GM21367 (cell line): ENCODE measurements at regions not wholly inside any gene's neighbourhood (a gene's known extent, or its start where the extent isn't known, plus 50 kb on each side); places are given as distances from the start of the nearest gene placed in this dataset.
"Not testable (repeated sequence)": the region's sequence is repeated elsewhere in the genome, so short reads cannot be mapped to it uniquely, and the experiment has no call there.

ENCODE experiments used
- ATAC-seq: cut with Tn5 transposase; IDR thresholded peaks from one replicate; pipeline ENCODE4 v1.9.1; 2021; ENCODE audit not compliant: unreplicated experiment

DNA sequence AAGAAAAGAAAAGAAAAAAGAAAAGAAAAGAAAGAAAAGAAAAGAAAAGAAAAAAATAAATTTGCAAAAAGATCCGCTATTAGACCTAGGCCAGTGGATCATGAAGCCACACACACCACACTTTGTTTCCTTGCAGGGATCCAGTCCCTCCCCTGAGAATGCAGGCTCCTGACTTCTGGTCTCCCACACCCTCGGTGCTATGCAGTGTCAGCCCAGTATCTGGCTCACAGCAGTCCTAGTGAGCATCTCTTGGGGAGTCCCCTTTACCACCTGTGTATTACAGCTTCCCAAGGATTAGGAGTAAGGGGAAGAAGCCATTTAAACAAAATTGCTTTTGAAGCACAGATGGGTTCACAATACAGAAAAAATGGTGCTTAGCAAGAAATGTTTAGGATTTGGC, 174.1 kb upstream of the IRF2BP2 start:
- not testable (repeated sequence) for ATAC-seq

DNA sequence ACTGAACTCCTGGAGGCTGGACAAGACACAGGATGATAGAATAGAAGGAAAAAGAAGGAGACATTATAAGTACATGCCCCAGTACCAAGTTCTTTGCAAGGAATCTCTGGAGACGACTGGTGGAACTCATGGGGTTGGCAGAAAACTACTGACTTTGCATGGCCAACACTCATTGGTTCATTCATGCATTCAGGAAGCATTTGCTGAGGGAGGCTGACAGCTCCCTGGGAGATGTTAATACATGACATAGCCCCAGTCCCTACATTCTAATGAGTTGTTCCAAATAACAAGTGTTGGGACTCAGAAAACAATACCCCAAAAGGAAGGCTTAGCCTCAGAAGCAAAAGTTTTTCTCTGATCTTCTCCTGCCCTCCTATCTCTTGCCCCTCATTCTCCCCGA, 172.8 kb upstream of the IRF2BP2 start:
- ATAC-seq, result no peak

DNA sequence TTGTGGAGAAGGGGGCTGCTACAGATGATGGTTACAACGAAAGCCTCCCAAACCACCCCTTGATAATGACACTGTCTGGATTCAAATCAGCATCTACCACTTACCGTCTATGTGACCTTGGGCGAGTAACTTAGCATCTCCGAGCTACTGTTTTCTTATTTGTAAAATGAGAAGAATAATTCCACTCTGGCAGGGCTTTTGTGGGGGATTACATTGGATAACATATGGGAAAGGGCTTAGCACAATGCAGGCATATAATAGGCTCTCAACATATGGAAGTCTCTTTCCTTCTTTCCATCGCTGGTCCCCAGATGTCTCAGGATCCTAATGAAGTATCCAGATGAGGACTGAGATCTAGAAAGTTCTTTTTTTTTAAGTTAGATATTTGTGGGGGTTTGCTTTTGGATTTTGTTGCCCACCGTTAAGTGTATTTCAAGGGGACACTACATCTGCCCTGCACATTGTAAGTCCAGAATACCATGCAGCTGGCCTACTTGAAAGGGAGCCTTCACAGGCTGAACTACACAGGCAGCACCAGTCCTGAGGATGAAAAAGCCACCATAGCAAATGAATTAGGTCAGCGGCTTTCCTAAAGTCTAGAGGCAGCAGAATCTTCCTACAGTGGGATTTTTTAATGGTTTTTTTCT, 172.2 kb upstream of the IRF2BP2 start:
- no peak for ATAC-seq

DNA sequence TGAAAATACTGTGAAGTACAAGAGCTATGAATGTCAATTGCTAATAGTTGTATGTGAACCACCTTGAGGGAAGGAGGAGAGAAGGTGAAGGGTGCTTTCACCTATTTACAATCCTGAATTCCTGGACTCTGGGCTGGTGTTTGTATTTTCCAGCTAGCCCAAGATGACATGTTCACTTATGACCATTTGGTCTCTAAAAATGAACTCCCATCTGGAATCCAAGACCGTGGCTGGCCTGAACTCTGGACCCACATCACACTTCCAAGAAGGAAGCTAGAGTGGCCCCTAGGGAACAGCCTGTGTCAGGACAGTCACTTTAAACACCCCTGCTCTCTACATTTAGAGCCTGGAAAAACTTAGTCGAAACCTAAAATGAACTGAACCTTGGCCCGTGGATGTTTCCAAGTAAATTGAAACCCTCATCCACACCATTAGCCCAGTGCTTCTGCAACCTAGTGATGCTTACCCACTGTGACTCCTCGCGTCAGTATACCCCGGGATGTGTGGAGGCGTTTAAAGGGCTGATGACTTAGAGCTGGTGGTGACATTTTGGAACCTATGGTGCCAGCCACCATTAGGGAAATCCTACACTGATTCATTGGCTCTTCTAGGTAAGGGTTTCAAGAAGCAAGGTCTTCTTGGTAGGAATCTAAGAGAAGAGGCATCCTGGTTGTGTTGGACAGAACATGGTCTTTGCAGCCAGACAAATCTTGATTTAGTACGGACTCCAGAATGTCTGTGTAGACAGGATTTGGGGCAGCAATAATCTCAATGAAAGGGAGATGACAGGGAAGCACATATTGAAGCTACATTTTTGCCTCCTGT, 171.5 kb upstream of the IRF2BP2 start:
- ATAC-seq, result no peak

DNA sequence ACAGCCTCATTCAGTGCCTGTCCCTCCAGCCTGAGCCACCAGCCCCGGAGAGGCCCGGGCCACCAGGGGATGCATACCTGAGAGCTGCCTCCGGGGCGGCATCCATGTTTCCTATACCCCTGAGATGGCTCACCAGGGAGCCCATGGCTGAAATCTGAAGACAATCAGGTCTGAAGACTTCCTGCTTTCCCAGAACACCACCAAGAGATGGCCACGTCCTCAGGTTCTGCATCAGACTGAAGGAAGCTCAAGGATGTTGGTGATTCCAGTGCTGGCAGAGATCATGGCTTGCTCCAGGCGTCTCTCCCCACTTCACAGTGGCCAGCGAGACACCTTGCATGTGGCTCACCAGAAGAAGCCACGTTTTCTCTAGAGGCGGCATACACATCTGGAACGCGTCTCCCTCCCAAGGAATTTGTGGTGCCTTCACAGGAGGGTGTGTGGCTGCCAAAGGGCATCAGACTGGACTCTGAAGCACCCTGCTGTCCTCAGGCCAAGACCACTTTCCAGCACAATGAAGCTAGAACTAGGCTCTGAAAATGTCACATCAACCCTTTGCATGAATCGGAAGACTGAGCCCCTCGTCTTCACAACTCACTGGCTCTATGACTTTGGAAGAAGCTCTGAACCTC, 170.7 kb upstream of the IRF2BP2 start:
- no peak for ATAC-seq

DNA sequence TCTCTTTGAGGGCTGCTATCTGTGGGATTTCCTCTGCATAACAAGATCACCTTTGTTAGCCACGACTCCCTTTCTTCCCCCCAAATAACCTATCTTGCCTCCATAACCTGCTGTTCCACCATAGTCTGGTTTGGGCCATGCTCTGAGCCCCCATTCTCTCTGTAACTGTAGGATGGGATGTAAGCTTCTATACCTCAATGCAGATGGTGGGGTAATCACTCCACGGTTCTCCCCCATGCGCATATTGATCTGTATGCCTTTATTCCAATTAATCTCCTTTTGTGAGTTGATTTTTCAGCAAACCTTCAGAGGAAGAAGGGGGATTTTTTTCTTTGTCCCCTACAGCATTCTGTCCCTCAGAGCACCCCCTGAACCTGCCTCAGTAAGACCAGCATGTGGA, 170.1 kb upstream of the IRF2BP2 start:
- no peak for ATAC-seq

DNA sequence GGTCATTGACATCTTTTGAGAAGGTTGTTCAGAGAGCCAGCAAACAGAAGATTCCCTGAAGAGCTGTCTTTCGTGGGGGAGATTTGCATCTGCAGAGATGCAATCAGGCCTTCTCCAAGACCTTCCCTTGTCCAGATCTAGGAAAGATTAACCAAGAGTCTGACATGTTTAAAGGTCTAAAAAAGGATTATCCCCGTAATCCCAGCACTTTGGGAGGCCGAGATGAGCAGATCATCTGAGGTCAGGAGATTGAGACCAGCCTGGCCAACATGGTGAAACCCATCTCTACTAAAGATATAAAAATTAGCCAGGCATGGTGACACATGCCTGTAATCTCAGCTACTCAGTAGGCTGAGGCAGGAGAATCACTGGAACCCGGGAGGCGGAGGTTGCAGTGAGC, 169.6 kb upstream of the IRF2BP2 start:
- ATAC-seq, result not testable (repeated sequence)

DNA sequence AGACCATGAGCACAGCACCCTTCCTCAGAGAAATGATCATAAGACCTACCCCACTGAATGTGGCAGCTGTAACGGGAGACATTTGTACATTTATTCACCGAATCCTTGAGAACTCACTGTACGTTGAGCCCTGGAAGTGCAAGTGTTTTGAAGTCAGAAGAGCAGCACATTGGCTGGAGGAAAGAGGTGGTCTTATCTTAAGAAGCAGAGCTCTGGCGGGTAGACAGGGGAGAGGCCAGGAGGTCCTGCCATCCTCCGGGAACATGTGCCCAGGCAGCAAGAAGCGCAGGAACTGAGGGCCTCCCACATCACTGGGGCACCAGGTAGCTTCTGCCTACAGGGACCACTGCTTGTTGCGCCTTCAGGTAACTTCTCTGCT, 169.2 kb upstream of the IRF2BP2 start:
- ATAC-seq, result no peak

DNA sequence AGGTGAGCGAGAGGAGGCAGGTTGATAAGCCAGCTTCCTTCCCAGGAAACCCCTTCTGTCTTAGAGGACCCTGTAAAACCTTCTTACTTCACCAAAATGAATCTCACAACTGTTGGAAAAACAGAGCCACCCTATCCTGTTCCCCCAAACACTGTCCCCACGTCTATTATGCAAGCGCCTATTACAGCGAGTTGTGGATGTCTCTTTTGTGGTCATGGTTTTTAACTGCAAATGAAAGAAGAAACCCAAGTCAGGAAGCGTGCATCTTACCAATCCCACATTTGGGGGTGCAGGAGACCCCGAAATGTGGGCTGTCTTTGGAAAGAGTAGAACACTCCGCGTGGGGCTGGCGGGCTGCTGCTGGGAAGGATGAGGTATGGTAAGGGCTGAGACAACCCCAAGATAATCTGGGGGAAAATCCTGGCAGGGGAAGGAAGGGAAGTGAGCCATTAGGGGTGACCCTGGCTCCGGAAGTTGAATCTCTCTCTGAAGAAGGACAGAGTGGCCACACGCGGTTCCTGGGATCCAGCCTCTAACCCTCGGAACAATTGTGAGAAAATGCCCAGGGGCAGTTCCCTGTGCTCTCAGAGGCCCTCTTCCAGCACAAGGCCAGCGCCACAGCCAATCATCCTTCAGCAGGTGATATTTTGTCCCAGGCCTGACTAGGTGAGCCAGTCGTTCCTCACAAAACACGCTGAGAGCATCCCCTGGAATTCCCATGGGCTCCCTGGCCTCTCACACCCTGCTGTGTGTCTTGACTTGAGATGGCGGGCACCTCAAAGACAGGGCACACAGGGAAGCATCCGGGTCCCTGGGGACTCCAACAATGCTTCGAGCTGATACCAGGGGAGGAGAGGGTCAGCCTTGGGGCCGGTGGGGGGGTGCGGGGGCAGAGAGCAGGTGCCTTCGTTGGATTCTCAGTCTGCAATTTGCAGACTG, 168.5 kb upstream of the IRF2BP2 start:
- no peak for ATAC-seq

DNA sequence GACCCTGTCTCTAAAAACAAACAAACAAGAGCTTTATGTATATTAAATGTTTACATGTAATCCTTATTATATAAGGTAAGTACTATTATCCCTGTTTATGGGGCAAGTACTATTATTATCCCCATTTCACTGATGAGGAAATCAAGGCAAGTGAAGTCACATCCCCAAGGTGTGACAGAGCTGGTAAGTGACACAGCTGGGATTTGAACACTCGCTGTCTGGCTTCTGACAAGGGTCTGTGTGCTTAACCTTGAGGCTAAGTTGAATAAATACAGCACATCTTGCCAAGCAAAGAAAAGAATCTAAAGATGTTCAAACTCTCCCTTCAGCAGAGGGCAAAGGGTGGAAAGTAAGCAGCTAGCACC, 167.9 kb upstream of the IRF2BP2 start:
- no peak for ATAC-seq

DNA sequence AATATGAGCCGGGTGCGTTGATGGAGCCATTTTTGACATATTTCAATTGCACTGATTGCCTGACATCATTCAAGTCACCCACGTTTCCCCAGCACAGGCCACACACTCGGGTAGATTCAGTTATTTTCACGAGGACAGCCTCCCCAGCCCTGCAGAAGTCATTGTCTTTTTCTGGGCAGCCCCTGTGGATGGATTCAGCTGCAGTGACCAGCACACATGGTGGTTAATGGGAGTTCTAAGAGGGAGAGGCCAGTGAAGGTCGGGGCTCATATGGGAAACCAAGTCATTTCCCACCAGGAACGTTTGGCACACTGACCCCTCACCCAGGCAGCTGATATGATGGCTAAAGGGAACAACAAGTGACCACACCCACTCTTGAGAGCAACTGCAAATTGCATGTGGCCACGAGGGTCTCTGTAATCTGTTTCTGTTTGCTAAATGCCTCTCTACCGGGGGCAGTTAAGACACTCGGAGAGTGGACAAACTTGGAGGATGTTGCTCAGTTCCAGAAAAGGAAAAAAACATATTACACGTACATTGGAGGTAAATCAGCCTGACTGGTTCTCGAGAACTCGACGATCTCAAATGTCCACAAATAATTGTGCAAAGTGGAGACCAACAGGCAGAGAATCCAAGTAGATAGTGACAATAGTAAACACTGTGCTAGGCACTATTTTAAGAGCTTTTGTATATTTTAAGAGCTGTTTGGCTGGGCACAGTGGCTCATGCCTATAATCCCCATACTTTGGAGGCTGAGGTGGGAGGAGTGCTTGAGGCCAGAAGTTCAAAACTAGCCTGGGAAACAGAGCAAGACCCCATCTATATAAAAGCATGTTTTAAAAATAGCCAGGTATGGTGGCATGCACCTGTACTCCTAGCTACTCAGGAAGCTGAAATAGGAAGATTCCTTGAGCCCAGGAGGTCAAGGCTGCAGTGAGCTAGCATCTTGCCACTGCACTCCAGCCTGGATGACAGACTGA, 167.2 kb upstream of the IRF2BP2 start:
- no peak for ATAC-seq

DNA sequence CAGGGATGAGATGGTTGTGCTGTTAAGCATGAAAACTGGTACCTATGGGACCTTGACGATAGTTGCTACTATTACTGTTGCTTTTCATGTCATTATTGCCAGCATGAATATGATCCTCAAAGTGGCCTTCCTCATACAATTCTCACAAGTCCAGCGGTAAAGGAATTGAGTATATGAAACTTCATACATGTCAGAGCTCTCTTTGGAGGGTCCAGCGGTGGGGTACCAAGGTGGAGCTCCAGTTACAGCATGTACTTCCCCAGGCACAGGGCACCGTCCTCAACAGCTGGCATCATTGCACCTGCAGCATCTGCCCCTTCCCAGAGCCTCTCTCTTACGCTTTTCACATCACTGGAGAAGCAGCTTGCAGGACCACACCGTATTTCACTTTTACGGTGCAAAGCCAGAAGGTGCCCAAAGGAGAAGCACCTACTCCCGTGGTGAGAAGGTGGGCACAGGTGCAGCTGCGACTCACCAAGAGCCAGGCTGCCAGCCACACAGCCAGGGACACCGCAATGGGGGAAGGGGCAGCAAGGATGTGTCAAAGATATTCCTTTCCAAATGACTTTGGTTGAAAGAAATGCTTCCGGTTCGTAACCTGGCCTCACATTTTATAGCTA, 166.4 kb upstream of the IRF2BP2 start:
- no peak for ATAC-seq

DNA sequence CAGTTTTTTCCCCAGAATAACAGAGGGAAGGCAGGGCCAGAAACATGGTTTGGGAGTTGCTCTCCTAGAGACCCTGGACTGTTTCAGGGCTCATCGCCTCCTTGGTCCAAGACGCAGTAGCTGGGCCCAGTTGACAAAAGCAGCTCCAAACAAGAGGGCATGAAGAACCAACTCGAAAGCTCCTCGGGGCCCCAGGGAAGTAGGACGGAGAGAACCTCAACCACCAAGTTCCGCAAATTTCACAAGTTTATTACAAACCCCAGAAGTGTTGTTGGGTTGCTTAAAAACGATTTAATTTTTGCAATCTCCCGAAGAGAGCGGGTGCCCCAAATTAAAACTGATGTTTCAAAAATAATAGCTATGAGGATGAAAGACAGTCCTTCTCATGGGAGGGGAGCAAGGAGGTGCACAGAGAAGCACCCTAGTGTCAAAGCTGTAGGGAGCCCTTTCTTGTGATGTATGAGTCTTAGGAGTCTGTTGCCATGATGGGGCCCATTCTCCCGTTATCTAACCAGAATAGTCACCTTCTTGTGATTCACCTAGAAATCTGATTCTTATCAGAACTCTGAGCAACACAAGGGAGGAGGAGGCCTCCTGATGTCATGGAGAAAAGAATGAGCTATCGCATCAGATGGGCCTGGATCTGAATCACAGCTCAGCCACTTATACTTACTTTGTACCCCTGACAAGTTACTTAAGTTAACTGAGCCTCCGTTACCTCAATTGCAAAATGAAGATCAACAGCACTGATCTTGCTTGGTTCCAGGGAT, 165.7 kb upstream of the IRF2BP2 start:
- ATAC-seq, result no peak

DNA sequence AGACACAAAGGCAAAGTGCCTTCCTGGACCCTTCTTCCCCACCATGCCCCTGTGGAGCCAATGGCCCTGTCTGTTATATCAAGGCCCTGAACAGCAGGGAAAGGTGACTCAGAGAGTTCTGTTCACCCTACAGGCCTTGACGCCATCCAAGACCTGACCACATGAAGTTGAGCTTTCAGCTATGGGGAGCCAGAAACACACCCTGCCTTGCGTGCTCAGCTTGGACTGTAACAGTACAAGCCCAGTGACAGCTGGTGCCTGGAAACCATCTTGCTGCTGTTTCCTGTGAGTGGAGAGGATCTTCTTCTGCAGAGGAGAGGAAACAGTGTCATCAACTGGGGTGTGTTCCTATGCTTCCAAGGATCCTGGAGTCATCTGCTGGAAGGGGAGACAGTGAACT, 165.0 kb upstream of the IRF2BP2 start:
- ATAC-seq, result no peak

DNA sequence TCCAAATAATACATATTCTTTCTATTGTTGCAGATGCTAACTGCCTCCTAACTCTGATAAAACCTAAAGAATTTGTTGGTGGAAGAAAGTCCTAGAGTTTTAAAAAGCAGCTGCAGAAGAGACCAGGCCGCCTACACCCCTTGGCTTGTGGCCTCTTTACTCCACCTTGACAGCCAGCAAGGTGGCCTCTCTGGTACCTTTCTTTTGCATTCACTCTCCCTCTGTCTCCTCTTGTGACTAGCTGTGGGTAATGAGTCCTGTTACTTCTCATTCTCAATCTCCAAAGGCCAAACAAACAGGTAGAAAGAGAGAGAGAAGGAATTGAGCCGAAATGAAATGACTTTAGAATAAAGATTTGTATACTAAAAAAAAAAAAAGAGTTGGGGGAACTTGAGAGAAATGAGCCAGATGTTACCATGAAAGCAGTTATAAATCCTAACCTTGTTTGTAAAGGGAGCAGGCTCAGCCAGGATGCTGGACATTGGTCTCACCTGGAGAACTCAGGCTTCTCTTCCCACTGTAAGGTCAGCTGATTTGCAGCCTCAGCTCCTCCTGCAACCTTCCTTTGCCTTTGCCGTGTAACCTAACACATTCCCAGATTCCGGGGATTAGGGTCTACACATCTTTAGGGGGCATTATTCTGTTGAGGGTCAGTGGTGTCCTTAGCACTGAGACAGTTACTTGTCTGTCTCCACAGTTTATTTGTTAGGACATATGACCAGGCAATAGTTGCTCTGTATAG, 164.1 kb upstream of the IRF2BP2 start:
- ATAC-seq, result no peak

DNA sequence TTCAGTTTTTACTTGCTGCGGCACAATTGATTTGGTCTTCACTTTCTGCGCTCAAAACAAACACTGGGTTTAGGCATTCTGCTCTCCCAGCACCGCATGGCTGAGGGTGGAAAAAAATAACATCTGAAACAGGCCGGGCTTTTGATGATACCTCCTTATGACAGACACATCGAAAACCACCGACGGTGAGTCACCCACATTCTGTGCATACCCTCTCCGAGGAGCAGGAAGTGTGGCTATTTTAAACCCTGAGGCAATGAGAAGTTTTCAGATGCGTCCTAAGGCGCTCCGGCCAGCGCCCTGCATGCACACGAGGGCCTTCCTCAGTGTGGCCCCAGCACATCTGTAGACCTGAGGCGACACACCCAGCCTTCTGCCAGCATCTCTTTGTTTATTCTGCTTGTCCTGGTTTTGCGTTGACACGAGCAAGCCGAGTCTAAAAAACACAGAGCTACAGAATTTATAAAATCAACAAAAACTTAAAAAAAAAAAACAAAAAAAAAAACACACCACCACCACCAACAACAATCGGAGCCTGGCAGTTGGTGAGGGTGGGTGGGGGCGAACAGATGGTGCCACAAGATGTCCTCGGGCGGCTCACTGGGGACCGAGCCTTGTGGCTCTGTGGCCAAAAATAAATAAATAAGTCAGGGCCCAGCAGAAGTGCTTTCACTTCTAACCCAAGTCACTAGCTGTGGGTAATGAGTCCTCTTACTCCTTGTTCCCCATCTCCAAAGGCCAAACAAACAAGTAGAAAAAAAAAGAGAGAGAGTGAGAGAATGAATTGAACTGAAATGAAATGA, 162.6 kb upstream of the IRF2BP2 start:
- ATAC-seq, result peak; percentile 84

DNA sequence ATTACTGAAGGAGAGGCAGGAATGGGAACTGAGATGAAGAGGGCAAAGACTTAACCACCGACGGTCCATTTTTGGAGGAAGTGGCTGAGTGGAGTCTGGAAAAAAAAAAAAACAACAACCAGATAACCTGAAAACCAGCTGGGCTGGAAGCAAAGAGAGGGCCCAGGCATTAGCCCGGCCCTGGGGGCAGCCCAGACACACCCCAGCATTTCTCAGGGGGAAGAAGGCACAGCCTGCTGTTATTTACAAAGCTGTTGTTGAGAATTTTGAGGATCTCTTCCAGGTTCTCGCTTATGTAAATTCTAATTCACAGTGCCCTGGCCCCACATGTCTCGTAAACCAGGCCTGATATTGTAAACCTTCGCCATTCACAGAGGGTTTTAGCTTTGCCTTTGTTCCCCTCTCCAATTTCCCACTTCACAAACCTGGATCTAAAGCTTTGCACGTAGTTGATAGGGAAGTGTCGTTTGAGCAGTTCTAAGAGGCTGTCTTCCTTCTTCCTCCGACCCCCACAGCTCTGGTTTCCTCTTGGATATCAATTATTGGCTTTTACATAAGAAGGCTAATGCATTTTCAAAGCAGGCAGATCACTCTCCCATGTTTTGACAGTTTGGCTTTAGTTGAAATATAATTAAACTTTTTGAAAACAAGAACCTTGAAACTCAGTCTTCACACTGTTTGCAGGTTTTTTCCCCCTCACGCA, 161.8 kb upstream of the IRF2BP2 start:
- ATAC-seq, result no peak
